ENCODE measurements at regions not wholly inside any gene's neighbourhood (a gene's known extent, or its start where the extent isn't known, plus 50 kb on each side); places are given as distances from the start of the nearest gene placed in this dataset.

DNA sequence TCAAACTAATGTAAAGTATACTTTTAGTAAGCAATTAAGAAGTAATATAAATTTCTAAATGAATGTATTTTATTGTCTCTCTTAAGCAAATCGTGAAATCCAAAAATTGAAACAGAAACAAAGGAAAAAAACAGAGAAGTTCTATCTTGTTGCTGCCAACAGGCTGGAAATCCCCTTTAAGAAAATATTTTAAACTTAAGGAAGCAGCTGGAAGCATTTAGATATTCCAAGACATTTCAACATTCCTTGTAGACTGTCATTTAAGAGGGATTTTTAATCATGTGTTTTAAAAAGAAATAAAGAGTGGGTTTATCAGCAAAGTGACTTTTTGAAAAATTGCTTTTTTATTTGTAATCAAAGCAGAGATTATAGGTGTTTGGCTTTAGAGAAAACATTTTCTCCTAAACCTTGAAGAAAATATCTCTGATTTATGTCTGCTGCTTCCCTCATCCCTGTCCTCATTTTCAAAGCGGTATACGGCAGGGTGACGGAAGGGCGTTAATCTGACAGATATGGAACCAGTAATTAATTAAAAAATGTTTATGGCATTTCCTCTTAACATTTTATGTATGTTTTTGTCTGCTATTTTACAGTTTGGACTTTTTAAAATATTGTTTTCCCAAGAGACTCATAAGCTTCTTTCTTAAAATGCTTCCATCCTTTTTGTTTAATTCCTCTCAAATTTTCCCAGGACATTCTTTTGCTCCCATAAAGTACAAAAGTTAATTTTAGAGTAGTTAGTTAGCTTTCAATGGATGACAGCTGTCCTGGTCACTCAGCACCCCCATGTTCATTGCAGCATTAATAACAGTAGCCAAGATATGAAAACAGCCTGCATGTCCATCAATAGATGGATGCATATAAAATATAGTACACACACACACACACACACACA, 245.6 kb downstream of the LURAP1L start:
- DNase-seq (ENCODE audit: low spot score) (no peak), ATAC-seq (no peak)
- POLR2A ChIA-PET = no interaction called here
- TF ChIP-seq, protein P1, sequence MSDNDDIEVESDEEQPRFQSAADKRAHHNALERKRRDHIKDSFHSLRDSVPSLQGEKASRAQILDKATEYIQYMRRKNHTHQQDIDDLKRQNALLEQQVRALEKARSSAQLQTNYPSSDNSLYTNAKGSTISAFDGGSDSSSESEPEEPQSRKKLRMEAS (CRISPR knock-in tag; IDR thresholded peaks at IDR 0.05) = no peak
- TF ChIP-seq EMX1 (CRISPR knock-in tag; IDR thresholded peaks at IDR 0.05) = no peak
- TF ChIP-seq NR3C1 (CRISPR knock-in tag; conservative IDR thresholded peaks at IDR 0.05; ENCODE audit: low read depth) = no peak
- TF ChIP-seq PRRX2 (CRISPR knock-in tag; IDR thresholded peaks at IDR 0.05) = no peak
- no peak for TF ChIP-seq ZNF138 (CRISPR knock-in tag; conservative IDR thresholded peaks at IDR 0.05)
- TF ChIP-seq ZNF121 (CRISPR knock-in tag; IDR thresholded peaks at IDR 0.05) = no peak
- no peaks in the 10 kb centered on the region for H3K9me3 Mint-ChIP-seq
- CTCF ChIA-PET = no interaction called here
- peaks cover 8% of the 10 kb centered on the region for H3K27me3 Mint-ChIP-seq (ENCODE audit: low read depth)
- H3K4me3 Mint-ChIP-seq = no peak overlapping the region
- H3K4me1 Mint-ChIP-seq = peaks cover 8% of the 10 kb centered on the region
- no peaks in the 10 kb centered on the region for H3K36me3 Mint-ChIP-seq
- H3K27ac Mint-ChIP-seq = no peak overlapping the region

DNA sequence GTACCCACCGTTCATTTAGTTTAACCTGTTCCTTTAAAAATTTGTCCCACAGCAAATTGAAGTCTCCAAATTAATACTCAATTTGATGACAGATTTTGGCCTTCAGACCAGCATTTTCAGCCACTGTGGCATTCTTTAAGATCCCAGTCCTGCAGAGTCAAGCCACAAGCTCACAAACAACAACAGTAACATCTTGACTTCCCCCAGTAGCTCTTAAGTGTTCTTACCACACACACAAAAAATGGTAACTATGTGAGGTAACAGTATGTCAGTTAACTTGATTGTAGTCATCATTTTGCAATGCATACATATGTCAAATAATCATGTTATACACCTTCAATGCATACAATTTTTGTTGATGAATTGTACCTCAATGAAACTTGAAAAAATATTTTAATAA, 247.9 kb downstream of the LURAP1L start:
- DNase-seq (ENCODE audit: low spot score) = no peak
- Mint-ChIP-seq H3K27ac (no peak overlapping the region), H3K27me3 (ENCODE audit: low read depth) (peaks cover 8% of the 10 kb centered on the region), H3K36me3 (no peaks in the 10 kb centered on the region), H3K4me3 (no peak overlapping the region), H3K4me1 (peaks cover 16% of the 10 kb centered on the region), H3K9me3 (peaks cover 7% of the 10 kb centered on the region)
- CTCF ChIA-PET = no interaction called here
- POLR2A ChIA-PET = no interaction called here
- no peak for ATAC-seq
- TF ChIP-seq, protein P2, sequence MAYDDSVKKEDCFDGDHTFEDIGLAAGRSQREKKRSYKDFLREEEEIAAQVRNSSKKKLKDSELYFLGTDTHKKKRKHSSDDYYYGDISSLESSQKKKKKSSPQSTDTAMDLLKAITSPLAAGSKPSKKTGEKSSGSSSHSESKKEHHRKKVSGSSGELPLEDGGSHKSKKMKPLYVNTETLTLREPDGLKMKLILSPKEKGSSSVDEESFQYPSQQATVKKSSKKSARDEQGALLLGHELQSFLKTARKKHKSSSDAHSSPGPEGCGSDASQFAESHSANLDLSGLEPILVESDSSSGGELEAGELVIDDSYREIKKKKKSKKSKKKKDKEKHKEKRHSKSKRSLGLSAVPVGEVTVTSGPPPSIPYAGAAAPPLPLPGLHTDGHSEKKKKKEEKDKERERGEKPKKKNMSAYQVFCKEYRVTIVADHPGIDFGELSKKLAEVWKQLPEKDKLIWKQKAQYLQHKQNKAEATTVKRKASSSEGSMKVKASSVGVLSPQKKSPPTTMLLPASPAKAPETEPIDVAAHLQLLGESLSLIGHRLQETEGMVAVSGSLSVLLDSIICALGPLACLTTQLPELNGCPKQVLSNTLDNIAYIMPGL (CRISPR knock-in tag; IDR thresholded peaks at IDR 0.05) = no peak
- TF ChIP-seq ZNF263 (CRISPR knock-in tag; IDR thresholded peaks at IDR 0.05; ENCODE audit: low read depth) = no peak
- no peak for TF ChIP-seq ZNF671 (CRISPR knock-in tag; IDR thresholded peaks at IDR 0.05)
- no peak for TF ChIP-seq SOX15 (CRISPR knock-in tag; IDR thresholded peaks at IDR 0.05)

DNA sequence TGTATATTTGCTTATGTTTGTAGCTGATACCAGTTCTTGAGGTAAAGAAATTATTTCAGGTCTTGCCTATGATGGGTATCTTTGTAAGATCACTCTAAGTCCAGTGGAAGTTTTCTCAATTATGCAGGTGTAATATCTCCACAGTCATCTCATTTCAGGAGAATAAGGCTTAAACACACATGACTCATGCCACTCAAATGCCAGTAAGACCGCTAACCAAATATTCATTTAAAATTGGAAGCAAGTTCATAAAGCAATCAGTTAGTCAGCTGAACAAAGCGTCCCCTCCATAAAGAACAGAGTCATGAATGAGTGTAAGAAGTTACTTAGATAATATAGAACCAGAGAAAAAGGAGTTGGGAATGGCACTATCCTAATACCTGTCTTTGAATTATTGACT, 248.7 kb downstream of the LURAP1L start:
- ChIA-PET CTCF (no interaction called here), POLR2A (no interaction called here)
- H3K36me3 Mint-ChIP-seq = no peaks in the 10 kb centered on the region
- peaks cover 18% of the 10 kb centered on the region for H3K4me1 Mint-ChIP-seq
- H3K4me3 Mint-ChIP-seq = no peak overlapping the region
- H3K27me3 Mint-ChIP-seq (ENCODE audit: low read depth) = peaks cover 8% of the 10 kb centered on the region
- no peak for DNase-seq (ENCODE audit: low spot score)
- H3K27ac Mint-ChIP-seq = no peak overlapping the region
- ATAC-seq = no peak
- H3K9me3 Mint-ChIP-seq = peaks cover 7% of the 10 kb centered on the region
- TF ChIP-seq, protein P3, sequence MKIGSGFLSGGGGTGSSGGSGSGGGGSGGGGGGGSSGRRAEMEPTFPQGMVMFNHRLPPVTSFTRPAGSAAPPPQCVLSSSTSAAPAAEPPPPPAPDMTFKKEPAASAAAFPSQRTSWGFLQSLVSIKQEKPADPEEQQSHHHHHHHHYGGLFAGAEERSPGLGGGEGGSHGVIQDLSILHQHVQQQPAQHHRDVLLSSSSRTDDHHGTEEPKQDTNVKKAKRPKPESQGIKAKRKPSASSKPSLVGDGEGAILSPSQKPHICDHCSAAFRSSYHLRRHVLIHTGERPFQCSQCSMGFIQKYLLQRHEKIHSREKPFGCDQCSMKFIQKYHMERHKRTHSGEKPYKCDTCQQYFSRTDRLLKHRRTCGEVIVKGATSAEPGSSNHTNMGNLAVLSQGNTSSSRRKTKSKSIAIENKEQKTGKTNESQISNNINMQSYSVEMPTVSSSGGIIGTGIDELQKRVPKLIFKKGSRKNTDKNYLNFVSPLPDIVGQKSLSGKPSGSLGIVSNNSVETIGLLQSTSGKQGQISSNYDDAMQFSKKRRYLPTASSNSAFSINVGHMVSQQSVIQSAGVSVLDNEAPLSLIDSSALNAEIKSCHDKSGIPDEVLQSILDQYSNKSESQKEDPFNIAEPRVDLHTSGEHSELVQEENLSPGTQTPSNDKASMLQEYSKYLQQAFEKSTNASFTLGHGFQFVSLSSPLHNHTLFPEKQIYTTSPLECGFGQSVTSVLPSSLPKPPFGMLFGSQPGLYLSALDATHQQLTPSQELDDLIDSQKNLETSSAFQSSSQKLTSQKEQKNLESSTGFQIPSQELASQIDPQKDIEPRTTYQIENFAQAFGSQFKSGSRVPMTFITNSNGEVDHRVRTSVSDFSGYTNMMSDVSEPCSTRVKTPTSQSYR (CRISPR knock-in tag; IDR thresholded peaks at IDR 0.05) = no peak
- TF ChIP-seq NR3C1 (CRISPR knock-in tag; conservative IDR thresholded peaks at IDR 0.05; ENCODE audit: low read depth) = no peak
- TF ChIP-seq, protein P4, sequence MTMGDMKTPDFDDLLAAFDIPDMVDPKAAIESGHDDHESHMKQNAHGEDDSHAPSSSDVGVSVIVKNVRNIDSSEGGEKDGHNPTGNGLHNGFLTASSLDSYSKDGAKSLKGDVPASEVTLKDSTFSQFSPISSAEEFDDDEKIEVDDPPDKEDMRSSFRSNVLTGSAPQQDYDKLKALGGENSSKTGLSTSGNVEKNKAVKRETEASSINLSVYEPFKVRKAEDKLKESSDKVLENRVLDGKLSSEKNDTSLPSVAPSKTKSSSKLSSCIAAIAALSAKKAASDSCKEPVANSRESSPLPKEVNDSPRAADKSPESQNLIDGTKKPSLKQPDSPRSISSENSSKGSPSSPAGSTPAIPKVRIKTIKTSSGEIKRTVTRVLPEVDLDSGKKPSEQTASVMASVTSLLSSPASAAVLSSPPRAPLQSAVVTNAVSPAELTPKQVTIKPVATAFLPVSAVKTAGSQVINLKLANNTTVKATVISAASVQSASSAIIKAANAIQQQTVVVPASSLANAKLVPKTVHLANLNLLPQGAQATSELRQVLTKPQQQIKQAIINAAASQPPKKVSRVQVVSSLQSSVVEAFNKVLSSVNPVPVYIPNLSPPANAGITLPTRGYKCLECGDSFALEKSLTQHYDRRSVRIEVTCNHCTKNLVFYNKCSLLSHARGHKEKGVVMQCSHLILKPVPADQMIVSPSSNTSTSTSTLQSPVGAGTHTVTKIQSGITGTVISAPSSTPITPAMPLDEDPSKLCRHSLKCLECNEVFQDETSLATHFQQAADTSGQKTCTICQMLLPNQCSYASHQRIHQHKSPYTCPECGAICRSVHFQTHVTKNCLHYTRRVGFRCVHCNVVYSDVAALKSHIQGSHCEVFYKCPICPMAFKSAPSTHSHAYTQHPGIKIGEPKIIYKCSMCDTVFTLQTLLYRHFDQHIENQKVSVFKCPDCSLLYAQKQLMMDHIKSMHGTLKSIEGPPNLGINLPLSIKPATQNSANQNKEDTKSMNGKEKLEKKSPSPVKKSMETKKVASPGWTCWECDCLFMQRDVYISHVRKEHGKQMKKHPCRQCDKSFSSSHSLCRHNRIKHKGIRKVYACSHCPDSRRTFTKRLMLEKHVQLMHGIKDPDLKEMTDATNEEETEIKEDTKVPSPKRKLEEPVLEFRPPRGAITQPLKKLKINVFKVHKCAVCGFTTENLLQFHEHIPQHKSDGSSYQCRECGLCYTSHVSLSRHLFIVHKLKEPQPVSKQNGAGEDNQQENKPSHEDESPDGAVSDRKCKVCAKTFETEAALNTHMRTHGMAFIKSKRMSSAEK (CRISPR knock-in tag; IDR thresholded peaks at IDR 0.05; ENCODE audit: borderline replicate concordance) = no peak
- TF ChIP-seq PRRX2 (CRISPR knock-in tag; IDR thresholded peaks at IDR 0.05) = no peak
- TF ChIP-seq, protein P5, sequence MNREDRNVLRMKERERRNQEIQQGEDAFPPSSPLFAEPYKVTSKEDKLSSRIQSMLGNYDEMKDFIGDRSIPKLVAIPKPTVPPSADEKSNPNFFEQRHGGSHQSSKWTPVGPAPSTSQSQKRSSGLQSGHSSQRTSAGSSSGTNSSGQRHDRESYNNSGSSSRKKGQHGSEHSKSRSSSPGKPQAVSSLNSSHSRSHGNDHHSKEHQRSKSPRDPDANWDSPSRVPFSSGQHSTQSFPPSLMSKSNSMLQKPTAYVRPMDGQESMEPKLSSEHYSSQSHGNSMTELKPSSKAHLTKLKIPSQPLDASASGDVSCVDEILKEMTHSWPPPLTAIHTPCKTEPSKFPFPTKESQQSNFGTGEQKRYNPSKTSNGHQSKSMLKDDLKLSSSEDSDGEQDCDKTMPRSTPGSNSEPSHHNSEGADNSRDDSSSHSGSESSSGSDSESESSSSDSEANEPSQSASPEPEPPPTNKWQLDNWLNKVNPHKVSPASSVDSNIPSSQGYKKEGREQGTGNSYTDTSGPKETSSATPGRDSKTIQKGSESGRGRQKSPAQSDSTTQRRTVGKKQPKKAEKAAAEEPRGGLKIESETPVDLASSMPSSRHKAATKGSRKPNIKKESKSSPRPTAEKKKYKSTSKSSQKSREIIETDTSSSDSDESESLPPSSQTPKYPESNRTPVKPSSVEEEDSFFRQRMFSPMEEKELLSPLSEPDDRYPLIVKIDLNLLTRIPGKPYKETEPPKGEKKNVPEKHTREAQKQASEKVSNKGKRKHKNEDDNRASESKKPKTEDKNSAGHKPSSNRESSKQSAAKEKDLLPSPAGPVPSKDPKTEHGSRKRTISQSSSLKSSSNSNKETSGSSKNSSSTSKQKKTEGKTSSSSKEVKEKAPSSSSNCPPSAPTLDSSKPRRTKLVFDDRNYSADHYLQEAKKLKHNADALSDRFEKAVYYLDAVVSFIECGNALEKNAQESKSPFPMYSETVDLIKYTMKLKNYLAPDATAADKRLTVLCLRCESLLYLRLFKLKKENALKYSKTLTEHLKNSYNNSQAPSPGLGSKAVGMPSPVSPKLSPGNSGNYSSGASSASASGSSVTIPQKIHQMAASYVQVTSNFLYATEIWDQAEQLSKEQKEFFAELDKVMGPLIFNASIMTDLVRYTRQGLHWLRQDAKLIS (CRISPR knock-in tag; IDR thresholded peaks at IDR 0.05; ENCODE audit: borderline replicate concordance) = no peak
- TF ChIP-seq RORB (CRISPR knock-in tag; IDR thresholded peaks at IDR 0.05) = no peak
- TF ChIP-seq, protein P6, sequence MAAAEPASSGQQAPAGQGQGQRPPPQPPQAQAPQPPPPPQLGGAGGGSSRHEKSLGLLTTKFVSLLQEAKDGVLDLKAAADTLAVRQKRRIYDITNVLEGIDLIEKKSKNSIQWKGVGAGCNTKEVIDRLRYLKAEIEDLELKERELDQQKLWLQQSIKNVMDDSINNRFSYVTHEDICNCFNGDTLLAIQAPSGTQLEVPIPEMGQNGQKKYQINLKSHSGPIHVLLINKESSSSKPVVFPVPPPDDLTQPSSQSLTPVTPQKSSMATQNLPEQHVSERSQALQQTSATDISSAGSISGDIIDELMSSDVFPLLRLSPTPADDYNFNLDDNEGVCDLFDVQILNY (CRISPR knock-in tag; IDR thresholded peaks at IDR 0.05) = no peak
- TF ChIP-seq ZNF121 (CRISPR knock-in tag; IDR thresholded peaks at IDR 0.05) = no peak

Measured in WTC11 (cell line).